ENCODE measurements at regions not wholly inside any gene's neighbourhood (a gene's known extent, or its start where the extent isn't known, plus 50 kb on each side); places are given as distances from the start of the nearest gene placed in this dataset.

- TF ChIP-seq, protein P1, sequence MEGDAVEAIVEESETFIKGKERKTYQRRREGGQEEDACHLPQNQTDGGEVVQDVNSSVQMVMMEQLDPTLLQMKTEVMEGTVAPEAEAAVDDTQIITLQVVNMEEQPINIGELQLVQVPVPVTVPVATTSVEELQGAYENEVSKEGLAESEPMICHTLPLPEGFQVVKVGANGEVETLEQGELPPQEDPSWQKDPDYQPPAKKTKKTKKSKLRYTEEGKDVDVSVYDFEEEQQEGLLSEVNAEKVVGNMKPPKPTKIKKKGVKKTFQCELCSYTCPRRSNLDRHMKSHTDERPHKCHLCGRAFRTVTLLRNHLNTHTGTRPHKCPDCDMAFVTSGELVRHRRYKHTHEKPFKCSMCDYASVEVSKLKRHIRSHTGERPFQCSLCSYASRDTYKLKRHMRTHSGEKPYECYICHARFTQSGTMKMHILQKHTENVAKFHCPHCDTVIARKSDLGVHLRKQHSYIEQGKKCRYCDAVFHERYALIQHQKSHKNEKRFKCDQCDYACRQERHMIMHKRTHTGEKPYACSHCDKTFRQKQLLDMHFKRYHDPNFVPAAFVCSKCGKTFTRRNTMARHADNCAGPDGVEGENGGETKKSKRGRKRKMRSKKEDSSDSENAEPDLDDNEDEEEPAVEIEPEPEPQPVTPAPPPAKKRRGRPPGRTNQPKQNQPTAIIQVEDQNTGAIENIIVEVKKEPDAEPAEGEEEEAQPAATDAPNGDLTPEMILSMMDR (IDR thresholded peaks at IDR 0.05; ENCODE audit: insufficient read depth, low read depth, low read length, missing control alignments): no peak
- H3K4me3 ChIP-seq (ENCODE audit: low read depth, low read length): no peak overlapping the region
- DNase-seq (ENCODE audit: low read depth): no peak
Observed at GRCh38 chr3:64911138-64911537, 223.3 kb upstream of the ADAMTS9 start.

DNA sequence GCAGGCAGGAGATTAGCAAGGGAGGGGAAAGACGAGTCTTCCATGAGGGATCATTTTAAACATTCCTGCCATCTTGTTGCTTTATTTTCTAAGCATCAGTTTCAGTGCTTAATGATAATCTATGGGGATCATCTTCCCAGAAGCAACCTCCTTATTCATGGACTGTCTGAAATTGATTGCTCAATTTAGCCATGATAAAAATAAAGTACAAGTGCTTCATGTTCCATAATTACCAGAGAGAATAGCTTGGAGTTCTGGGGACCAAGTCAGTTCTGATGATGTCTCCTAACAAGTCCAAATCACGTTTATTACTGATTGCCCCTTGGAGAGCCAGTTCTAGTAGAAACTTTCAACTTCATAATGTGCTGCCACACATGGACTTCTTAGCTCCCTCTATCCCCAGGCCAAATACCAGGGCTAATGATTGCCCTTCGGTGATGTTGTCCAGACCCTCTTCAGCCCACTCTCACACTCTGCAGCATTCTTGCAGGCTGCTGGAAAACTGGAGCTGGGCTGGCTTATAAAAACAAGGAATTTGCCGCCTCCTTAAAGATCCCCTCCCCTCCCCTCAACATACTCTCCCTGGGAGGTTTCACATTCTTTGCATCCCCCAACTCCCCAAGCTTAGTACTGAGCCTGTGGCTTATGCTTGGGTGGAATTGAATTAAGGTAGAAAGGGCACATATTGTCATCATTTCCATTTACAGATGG is 222.1 kb upstream of the ADAMTS9 start:
- DNase-seq (ENCODE audit: low read depth): no peak
- H3K4me3 ChIP-seq (ENCODE audit: low read depth, low read length): no peak overlapping the region
- TF ChIP-seq, protein P1 (IDR thresholded peaks at IDR 0.05; ENCODE audit: insufficient read depth, low read depth, low read length, missing control alignments): no peak

DNA sequence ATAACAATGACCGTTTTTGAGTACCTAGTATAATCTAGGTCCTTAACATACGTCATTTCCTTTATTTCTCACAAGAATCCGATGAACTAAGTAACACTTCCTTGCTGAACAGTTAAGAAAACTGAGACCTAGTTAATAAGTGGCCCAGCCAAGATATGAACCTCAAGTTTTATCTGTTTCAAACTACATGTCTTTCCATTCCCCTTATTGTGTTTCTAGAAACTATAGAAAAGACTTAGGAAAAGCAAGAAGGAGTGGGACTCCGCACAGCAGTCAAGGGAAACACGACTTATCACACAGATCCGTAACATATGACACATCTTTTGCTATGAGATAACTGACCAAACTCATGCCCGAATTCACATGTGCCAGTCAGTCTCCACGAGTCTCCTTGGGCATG is 221.2 kb upstream of the ADAMTS9 start:
- H3K4me3 ChIP-seq (ENCODE audit: low read depth, low read length): no peak overlapping the region
- TF ChIP-seq, protein P1 (IDR thresholded peaks at IDR 0.05; ENCODE audit: insufficient read depth, low read depth, low read length, missing control alignments): no peak
- no peak for DNase-seq (ENCODE audit: low read depth)

DNA sequence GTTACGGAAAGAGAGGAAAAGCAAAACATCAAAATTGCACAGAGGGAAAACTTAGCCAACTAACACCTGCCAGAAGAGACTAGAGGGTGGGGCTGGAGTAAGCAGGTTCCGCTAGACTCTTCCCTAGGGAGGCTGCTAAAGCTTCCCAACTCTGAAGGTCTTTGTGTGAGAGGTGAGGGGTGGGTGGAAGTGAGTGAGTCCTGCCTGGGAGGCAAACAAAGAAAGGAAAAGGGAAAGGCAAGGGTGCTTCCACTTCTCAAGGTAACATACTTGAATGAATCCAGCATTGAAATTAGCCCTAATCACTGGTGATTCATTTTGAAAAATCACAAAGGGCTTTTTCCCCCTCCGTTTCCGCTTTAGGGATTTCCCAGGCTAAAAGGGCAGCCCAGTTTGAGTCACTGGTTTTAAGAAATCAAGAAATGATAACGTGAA is 220.5 kb upstream of the ADAMTS9 start:
- TF ChIP-seq, protein P1 (IDR thresholded peaks at IDR 0.05; ENCODE audit: insufficient read depth, low read depth, low read length, missing control alignments): no peak
- DNase-seq (ENCODE audit: low read depth): no peak

DNA sequence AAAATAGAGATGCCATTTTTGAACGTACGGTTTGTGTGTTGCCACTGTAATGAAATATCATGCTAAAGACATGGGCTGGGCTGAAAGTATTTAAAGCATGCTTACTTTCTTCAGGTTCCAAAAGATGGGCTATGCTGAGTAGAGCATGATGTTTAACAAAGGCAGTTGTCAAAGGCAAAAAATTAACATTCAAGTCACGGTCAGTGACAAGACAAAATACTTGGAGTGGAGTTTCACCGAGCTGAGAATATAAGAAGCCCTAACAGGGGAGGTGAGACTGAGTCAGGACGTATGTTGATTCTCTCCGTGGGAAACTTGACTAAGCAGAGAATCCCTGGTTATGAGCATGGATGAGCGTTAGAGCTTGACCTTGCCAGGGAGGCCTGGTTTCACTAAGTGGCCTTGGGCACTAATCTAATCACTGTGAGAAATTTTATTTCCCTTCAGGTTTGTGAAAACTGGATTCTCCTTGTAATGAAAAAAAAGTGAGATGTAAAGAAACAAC is 218.2 kb upstream of the ADAMTS9 start:
- TF ChIP-seq, protein P1 (IDR thresholded peaks at IDR 0.05; ENCODE audit: insufficient read depth, low read depth, low read length, missing control alignments): no peak
- DNase-seq (ENCODE audit: low read depth): no peak
- H3K4me3 ChIP-seq (ENCODE audit: low read depth, low read length): no peak overlapping the region

More for the DNA sequence above, 220.5 kb upstream of the ADAMTS9 start:
- no peak overlapping the region for H3K4me3 ChIP-seq (ENCODE audit: low read depth, low read length)

GRCh38 chr3:64903006-64903405 is 215.2 kb upstream of the ADAMTS9 start:
- no peak for DNase-seq (ENCODE audit: low read depth)
- no peak overlapping the region for H3K4me3 ChIP-seq (ENCODE audit: low read depth, low read length)
- TF ChIP-seq, protein P1 (IDR thresholded peaks at IDR 0.05; ENCODE audit: insufficient read depth, low read depth, low read length, missing control alignments): no peak

Data from GM12865 (cell line).